ENCODE measurements at regions not wholly inside any gene's neighbourhood (a gene's known extent, or its start where the extent isn't known, plus 50 kb on each side); places are given as distances from the start of the nearest gene placed in this dataset.

GRCh38 chr20:12956303-12956702 is 52.5 kb upstream of the SPTLC3 start:
- ATAC-seq (ENCODE audit: poor library complexity) (no peak), DNase-seq (no peak)
- intact Hi-C loops (cut with DNase I) = no loop called here

- intact Hi-C loops (cut with DNase I) = no loop called here
- no peak for ATAC-seq (ENCODE audit: poor library complexity)
- no peak for DNase-seq
Observed at GRCh38 chr20:12957968-12958367, 50.8 kb upstream of the SPTLC3 start.
